Ascending aorta (tissue), 2 donors: ENCODE measurements at regions not wholly inside any gene's neighbourhood (a gene's known extent, or its start where the extent isn't known, plus 50 kb on each side); places are given as distances from the start of the nearest gene placed in this dataset.

ENCODE experiments used
- DNase-seq, 2 donors: peaks; one replicate each; pipeline ENCODE4 v3.0.0-alpha.2; 2019; ENCODE audit warnings: low spot score in 2 of 2
- H3K27ac ChIP-seq, 2 donors: fragments of 200-600 bp; sonication (generic); one replicate each; pipeline ENCODE4 v1.5.1; 2016 to 2017; ENCODE audit warnings: mild to moderate bottlenecking in 1 of 2
- H3K27me3 ChIP-seq: fragments of 200-600 bp; sonication (generic); one replicate; pipeline ENCODE4 v1.5.1; 2017
- H3K36me3 ChIP-seq, 2 donors: fragments of 200-600 bp; sonication (generic); one replicate each; pipeline ENCODE4 v1.5.1; 2016
- H3K4me1 ChIP-seq, 2 donors: fragments of 200-600 bp; sonication (generic); one replicate each; pipeline ENCODE4 v1.5.1; 2016 to 2017; ENCODE audit warnings: mild to moderate bottlenecking in 1 of 2
- H3K4me3 ChIP-seq, 2 donors: fragments of 200-600 bp; sonication (generic); one replicate each; pipeline ENCODE4 v1.5.1; 2016 to 2017; ENCODE audit warnings: mild to moderate bottlenecking in 1 of 2
- H3K9me3 ChIP-seq, 2 donors: fragments of 200-600 bp; sonication (generic); one replicate each; pipeline ENCODE4 v1.5.1; 2016
- intact Hi-C: fragments of 100-400 bp; cut with DNase I; formaldehyde crosslinking; loops from one replicate; pipeline ENCODE4 v1.15.1; 2023
- TF ChIP-seq, protein P1 (sequence below), 3 experiments: fragments of 200-600 bp in 2 of 3; fragments of 450-650 bp in 1 of 3; sonication (generic) in 2 of 3; IDR thresholded peaks; one replicate each; pipeline ENCODE4 v1.5.1; 2016 to 2019; ENCODE audit warnings: antibody characterized with exemption in 3 of 3, mild to moderate bottlenecking in 1 of 3, moderate library complexity in 1 of 3

DNA sequence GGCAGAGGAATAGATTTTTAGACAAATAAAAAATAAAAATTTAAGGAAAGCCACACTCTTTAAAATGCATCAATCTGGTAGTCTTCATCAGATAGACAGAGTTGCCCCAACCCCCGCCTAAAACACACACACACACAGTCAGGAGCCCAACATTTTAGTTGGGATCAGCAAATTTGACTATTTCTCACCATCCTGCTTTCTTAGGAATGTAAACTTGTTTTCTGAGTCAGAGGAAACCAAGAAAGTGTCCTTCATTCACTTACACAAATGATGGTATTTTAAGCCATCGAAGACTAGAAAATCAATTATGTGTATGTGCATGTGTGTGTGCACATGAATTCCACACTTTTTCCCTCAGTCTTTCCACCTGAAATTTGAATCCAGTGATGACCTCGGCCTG is 1657.5 kb downstream of the SLITRK1 start:
- Histone ChIP-seq H3K4me3 (no peak overlapping the region), H3K27ac (no peak overlapping the region), H3K9me3 (no peaks in the 10 kb centered on the region), H3K27me3 (no peaks in the 10 kb centered on the region), H3K36me3 (no peaks in the 10 kb centered on the region), H3K4me1 (no peaks in the 10 kb centered on the region)
- intact Hi-C loops = no loop called here
- no peak for DNase-seq
- TF ChIP-seq, protein P1, sequence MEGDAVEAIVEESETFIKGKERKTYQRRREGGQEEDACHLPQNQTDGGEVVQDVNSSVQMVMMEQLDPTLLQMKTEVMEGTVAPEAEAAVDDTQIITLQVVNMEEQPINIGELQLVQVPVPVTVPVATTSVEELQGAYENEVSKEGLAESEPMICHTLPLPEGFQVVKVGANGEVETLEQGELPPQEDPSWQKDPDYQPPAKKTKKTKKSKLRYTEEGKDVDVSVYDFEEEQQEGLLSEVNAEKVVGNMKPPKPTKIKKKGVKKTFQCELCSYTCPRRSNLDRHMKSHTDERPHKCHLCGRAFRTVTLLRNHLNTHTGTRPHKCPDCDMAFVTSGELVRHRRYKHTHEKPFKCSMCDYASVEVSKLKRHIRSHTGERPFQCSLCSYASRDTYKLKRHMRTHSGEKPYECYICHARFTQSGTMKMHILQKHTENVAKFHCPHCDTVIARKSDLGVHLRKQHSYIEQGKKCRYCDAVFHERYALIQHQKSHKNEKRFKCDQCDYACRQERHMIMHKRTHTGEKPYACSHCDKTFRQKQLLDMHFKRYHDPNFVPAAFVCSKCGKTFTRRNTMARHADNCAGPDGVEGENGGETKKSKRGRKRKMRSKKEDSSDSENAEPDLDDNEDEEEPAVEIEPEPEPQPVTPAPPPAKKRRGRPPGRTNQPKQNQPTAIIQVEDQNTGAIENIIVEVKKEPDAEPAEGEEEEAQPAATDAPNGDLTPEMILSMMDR (IDR thresholded peaks at IDR 0.05) = no peak

GRCh38 chr13:82221621-82222020 is 1660.7 kb downstream of the SLITRK1 start:
- H3K4me1 ChIP-seq = no peaks in the 10 kb centered on the region
- H3K36me3 ChIP-seq = no peaks in the 10 kb centered on the region
- H3K4me3 ChIP-seq = no peak overlapping the region
- H3K9me3 ChIP-seq = no peaks in the 10 kb centered on the region
- intact Hi-C loops = no loop called here
- no peak for DNase-seq
- TF ChIP-seq, protein P1 (IDR thresholded peaks at IDR 0.05) = no peak
- no peak overlapping the region for H3K27ac ChIP-seq
- no peaks in the 10 kb centered on the region for H3K27me3 ChIP-seq

DNA sequence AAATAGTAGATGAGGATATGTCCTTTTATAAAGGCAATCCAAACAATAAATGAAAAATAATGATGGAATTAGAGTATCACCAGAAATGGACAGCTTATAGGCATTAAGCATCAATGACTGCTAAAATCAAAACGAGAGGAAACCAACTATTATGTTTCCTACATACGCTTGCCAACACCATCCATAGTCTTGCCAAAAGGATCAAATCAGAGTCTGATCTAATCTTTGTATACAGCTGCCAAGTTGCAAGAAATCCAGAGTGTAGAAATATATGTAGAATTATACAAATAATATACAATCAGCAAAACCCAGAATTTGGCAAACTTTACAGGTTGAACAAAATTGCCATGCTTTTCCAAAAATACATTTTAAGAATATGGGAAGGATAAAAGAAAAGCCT is 1661.6 kb downstream of the SLITRK1 start:
- no peaks in the 10 kb centered on the region for H3K9me3 ChIP-seq
- TF ChIP-seq, protein P1 (IDR thresholded peaks at IDR 0.05) = no peak
- intact Hi-C loops = no loop called here
- H3K4me3 ChIP-seq = no peak overlapping the region
- H3K4me1 ChIP-seq = no peaks in the 10 kb centered on the region
- H3K27ac ChIP-seq = no peak overlapping the region
- no peak for DNase-seq
- no peaks in the 10 kb centered on the region for H3K36me3 ChIP-seq
- no peaks in the 10 kb centered on the region for H3K27me3 ChIP-seq

- peaks cover 0 to 12% of the 10 kb centered on the region in 2 donors for H3K9me3 ChIP-seq
- no peak overlapping the region for H3K4me3 ChIP-seq
- H3K4me1 ChIP-seq = no peaks in the 10 kb centered on the region
- H3K27me3 ChIP-seq = no peaks in the 10 kb centered on the region
- no peaks in the 10 kb centered on the region for H3K36me3 ChIP-seq
- intact Hi-C loops = no loop called here
- no peak overlapping the region for H3K27ac ChIP-seq
- no peak for DNase-seq
- TF ChIP-seq, protein P1 (IDR thresholded peaks at IDR 0.05) = no peak
Observed at GRCh38 chr13:82216165-82216564, 1666.1 kb downstream of the SLITRK1 start.

GRCh38 chr13:82214341-82214740 is 1667.9 kb downstream of the SLITRK1 start:
- DNase-seq = no peak
- Histone ChIP-seq H3K4me1 (no peaks in the 10 kb centered on the region), H3K9me3 (peaks cover 0 to 12% of the 10 kb centered on the region in 2 donors), H3K36me3 (no peaks in the 10 kb centered on the region), H3K27me3 (no peaks in the 10 kb centered on the region), H3K27ac (no peak overlapping the region), H3K4me3 (no peak overlapping the region)
- TF ChIP-seq, protein P1 (IDR thresholded peaks at IDR 0.05) = no peak
- intact Hi-C loops = no loop called here

DNA sequence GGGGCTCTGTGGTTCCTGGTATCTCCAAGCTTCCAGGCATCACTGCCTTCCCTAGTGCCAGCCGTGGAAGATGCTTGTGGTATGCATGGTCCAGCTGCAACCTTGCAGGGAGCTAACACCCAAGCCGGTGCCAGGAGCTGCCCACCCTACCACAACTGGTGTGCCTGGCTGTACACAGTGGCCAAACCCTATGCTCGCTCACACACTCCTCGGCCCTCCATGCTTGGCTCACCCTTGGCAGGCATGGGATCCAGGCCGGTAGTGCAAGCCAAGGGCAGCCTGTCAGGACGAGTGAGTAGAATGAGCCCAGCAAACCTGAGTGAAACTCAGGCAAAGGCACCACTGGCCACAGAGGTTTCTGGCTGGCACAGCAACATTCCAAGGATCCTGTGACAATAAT is 1676.0 kb downstream of the SLITRK1 start:
- TF ChIP-seq, protein P1 (IDR thresholded peaks at IDR 0.05) = no peak
- H3K36me3 ChIP-seq = no peaks in the 10 kb centered on the region
- DNase-seq = no peak

More for the DNA sequence above, 1676.0 kb downstream of the SLITRK1 start:
- Histone ChIP-seq H3K4me1 (no peaks in the 10 kb centered on the region), H3K27me3 (no peaks in the 10 kb centered on the region), H3K9me3 (no peaks in the 10 kb centered on the region), H3K4me3 (no peak overlapping the region), H3K27ac (peak overlapping the region in 1 of 2 donors; percentile 2)
- intact Hi-C loops = no loop called here
